ENCODE measurements at regions not wholly inside any gene's neighbourhood (a gene's known extent, or its start where the extent isn't known, plus 50 kb on each side); places are given as distances from the start of the nearest gene placed in this dataset.
"Not testable (repeated sequence)": the region's sequence is repeated elsewhere in the genome, so short reads cannot be mapped to it uniquely, and the experiment has no call there.

DNA sequence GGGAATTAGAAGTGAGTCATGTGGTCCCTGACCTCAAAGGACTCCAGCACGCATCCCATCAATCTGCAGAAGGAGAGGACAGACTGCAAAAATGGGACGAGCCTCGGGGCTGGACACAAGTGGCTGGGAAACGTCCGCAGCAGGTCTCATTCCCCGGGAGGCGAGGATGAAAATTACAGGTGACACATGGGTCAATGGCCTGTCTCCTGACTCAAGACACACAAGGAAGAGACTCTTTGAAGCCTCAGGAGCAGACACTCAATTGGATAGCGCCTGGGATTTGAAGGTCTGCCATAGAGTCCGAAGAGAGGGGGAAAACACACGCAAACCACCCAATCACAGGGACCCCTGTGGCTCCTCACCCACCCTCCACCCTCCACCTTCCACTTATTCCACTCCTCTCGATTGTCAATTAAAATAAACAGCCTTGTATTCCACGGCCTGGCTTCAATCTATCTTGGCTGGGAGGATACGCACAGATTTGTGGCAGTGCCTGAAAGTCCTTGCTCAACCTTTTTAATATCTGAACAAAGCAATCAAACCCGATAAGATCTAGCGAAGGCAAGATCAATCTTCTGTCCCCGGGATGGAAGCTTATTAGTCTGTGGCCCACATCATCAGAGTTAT, 101.8 kb upstream of the CADM1 start:
- DNase-seq, result no peak

DNA sequence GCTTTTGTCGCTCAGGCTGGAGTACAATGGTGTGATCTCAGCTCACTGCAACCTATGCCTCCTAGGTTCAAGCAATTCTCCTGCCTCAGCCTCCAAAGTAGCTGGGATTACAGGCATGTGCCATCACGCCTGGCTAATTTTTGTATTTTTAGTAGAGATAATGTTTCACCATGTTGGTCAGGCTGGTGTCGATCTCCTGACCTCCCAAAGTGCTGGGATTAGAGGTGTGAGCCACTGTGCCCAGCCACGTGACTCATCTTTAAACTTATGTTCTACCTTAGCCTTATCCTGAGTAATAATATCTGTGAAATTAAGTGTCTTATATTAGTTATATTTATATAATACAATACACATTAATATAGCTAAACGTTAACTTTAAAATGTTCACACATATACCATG, 101.2 kb upstream of the CADM1 start:
- not testable (repeated sequence) for DNase-seq

DNA sequence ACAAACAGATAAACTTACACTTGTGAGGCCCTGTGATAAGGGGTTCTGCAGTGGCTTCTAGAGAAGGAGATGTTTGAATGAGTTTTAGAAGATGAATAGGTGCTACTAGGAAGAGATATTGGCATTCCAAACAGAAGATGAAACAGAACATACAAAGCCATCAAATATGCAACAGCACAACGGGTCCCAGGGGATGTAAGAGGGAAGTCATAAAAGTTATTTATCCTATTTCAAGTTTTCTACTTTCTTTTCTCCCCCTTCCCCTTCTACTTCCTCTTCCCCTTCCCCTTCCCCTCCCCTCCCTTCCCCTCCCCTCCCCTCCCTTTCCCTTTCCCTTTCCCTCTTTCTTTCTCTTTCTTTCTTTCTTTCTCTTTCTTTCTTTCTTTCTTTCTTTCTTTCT, 94.9 kb upstream of the CADM1 start:
- DNase-seq, result no peak

DNA sequence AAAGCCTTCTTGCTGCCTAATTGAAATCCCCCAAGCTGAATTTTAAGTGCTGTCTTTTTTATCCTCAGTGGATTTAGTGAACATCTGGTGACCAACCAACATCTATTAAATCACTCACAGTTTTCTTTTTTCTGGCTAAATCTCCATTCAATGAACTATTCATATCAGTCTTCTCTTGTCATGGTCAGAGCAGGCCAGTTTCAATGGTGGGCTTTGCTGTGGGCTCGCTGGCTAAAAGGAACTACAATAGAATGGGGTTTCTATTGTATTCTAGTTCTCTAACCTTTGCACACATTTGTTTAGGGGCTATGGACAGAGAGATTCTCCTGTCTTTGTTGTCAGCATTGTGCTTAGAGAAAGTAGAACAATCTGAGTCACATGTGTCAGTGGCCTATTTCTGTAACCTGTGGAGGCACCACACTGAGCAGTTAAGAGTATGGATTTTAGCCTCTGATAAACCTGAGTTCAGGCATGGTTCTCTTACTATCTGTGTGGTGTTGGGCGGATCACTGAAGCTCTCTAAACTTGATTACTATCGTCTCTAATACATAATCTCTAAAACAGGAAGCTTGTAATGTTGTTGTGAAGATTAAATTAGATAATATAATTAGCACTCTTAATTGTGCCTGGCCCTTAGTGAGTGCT, 94.2 kb upstream of the CADM1 start:
- no peak for DNase-seq

DNA sequence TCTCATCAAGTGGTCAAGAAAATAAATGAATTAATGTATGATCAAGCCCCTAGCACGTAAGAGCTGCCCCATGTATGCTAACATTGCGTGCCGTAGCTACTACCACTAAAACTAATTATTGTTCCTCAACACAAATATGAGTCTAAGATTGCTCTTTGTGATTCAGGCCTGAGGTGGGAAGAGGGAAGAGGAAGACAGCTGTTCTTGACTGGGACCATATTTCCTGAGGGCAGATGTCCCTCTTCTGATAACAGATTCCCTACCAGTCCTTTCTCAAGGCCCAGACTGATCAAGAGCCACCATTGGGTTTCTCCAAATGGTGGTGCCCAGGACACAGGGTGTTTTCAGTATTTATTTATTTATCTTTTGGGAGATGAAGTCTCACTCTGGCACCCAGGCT, 87.2 kb upstream of the CADM1 start:
- no peak for DNase-seq

DNA sequence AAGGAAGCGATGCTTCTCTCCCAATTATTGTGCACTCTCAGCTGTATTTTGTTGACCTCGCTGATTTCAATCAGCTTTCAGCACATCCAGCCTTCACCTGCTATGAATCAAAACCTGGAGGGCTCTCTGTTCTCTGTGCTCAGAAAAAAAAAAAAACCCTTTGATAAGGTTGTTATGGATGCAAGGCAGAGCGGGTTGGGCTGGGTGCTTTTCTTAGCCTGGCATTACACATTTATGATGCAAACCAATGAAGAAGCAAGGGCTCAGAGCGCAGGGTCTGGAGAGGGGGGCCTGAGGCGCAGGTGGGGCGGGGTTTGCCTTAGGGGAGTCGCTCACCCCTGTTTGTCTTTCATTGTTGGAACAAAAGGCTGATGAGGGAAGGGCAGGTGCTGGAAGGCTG, 86.0 kb upstream of the CADM1 start:
- DNase-seq, result no peak

DNA sequence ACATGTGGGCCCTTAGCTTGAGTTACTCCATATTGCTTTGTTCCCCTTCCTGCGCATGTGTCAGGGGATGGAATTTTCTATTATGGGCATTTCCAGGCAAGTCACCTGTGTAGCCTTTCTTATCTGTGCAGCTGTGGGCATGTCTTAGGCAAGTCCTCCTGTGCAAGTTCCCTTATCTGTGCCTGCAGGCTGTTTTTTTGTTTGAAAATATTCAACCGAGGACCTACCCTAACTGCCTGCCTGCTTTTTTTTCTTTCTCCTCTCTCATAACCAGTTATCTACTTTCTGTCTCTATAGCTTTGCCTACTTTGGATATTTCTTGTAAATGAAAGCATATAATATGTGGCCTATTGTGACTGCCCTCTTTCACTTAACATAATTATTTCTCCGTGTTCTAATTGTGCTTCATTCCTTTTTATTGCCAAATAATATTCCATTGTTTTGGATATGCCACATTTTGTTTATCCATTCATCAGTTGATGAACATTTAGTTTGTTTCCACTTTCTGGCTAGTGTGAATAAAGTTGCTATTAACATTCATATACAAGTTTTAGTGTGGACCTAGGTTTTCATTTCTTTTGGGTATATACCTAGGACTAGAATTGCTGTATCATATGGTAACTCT, 83.6 kb upstream of the CADM1 start:
- no peak for DNase-seq

DNA sequence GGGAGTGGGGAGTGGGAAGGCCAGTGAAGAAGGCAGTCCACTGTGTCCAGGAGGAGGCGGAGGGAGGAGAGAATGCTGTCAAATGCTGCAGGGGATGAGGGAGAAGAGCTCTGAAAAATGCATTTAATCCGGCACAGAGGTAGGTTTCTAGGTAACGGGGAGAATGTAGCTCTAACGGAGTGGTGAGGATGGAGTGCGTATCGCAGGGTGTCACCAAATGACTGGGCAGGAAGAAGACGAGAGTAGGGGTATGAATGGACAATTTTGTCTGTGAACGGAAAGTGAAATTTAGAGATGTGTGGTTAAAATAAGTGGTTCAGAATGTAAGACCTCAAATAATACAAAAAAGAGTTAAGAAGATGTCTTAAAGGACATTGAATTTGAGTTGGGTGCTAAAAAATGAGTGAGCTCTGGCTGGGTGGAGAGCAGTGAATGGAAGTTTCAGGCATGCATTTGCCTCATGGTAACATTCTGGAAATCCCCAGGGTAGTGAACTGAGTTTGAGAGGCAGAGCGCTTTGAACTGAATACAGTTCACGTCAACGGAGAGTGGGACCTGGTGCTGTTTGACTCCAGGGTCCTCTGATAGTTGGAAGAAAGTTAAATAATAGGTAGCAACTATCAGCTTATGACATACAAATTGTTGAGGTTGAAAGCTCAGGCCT, 81.3 kb upstream of the CADM1 start:
- DNase-seq, result no peak

DNA sequence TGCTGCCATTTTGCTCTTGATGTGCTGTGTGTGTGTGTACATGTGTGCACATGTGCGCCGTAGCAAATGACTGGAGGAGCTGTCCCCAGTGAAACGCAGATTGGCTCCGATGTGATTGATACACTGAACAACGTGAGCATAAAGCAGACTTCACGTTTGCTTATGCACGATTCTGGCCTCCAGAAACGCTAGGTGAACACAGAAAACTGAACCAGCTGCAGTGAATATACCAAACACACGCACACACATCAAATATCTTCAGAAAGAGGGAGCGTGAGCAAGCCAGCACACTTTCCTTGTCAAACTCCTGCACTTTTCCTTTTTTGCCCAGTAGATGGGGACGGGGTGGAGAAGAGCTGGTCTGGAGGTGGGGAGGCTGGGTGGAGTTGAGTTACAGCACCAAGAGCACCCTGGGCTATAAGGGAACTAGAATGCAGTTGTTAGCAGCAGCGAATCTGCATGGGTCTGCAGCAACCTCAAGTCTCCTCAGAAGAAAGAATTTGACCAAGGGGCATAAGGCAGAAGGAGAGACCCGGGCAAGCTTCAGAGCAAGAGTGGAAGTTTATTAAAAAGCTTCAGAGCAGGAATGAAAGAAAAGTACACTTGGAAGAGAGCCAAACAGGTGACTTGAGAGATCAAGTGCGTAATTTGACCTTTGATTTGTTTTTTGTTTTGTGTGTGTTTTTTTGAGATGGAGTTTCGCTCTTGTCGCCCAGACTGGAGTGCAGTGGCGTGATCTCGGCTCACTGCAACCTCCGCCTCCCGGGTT, 77.8 kb upstream of the CADM1 start:
- no peak for DNase-seq

DNA sequence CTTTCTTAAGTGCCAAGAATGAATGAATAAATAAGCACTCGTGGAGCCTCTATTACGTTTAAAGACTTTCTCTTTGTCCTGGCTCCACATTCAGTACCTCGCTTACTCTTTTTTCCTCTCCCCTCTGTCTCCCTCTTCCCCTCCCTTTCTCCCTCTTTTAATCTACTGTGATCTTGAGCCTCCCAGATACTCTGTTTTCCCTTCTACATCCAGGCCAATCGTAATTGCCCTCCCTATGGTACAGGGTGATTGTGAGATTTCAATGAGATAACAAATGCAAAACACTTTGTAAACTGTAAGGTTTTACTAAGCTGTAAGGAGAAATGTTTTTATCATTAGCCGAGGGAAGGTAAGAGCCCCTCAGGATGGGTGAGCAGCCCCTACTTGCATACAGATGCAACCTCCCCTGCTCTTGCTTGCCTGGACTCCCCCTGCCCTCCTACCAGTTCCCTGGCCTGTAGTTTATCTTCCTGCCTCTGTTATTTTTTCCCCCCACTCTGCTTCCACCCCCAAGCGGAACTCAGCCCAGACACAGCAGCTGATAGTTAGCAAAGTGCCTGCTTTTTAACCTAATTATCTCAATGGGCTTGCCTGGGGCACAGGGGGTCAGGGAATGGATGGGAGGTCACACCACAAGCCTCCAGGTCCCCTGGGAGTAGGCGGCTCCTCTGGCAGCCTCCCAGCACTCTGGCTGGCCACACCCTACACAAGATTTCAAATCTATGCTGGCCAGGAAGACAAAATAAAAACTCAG, 76.9 kb upstream of the CADM1 start:
- DNase-seq, result no peak

DNA sequence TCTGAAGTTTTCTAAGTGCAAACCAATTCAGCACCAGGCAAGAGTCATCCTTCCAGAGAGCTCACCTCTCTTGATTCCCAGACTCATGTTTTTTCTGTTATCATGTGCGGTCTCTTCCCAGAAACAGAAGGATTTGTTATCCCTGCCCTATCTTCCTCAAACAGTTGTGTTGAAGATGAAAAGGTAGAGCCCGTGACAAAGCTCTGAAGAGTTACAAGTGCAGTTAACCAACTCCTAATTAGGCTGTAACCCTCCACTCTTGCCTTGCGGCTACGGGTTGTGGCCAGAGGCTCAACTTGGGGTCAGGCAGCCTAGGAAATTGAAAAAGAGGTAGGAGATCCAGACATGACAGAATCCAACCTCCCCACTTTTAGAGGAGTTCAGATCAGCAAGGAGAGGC, 76.2 kb upstream of the CADM1 start:
- no peak for DNase-seq

DNA sequence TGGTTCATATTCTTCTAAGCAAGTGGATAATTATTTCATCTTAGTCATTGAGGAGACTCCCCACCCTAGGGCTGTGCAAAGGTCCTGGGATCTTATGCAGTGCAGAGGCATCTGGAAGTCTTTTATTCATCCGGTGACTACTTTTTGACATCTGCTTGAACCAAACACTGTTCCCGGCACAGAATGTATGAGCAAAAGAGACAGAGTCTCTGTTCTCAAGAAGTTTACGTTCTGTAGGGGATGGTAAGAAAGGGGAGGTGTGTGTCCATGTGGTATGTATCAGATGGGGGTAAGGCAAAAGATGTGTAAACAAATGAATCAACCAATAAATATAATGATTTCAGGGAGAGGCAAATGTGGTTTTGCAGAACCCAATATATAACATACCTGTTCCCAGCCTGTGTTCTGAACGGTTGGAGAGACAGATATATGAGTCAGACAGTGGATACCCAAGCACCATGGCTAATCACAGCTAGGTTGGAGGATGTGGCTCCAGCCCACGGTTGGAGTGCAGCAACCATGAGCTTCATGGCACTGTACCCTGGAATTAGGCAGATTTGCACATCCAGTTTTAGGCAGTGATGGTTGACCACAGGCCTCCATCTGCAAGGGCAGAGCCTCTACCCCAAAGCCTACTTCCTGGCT, 75.1 kb upstream of the CADM1 start:
- no peak for DNase-seq

DNA sequence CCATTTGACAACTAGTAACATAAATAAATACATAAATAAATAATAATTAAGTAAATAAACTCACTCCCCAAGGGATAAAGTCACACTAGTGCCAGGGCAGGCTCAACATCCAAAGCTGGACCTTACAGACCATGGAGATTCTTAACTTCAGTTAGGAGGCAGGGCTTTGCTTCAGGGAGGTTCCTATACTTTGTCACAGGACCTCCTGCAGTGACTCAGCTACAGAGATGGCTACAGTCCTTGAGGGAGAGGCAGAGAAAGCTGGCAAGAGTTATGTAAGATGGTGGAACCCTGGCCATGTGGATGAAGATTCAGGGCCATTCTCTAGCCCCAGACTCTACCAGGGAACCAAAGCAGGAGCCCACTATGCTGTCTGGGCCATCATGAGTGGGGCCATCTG, 74.1 kb upstream of the CADM1 start:
- no peak for DNase-seq

DNA sequence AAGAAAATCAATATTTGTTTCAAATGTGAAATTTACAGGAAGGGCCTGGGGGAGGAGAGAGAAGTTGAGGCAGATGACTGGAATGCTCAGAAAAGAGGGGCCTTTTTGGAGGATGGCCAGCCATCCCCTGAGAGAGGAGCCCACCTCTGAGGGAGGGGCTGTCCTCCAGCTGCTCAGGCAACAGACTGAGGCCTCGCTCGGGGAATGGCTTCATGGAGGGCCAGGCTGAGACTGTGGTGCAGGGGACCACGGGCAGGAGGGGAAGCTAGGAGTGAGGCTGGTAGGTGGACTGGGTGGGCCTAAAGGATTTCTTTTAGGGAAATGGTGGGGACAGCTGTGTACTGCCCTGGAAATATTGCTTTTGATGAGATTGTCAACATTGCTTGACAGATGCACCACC, 73.5 kb upstream of the CADM1 start:
- no peak for DNase-seq

DNA sequence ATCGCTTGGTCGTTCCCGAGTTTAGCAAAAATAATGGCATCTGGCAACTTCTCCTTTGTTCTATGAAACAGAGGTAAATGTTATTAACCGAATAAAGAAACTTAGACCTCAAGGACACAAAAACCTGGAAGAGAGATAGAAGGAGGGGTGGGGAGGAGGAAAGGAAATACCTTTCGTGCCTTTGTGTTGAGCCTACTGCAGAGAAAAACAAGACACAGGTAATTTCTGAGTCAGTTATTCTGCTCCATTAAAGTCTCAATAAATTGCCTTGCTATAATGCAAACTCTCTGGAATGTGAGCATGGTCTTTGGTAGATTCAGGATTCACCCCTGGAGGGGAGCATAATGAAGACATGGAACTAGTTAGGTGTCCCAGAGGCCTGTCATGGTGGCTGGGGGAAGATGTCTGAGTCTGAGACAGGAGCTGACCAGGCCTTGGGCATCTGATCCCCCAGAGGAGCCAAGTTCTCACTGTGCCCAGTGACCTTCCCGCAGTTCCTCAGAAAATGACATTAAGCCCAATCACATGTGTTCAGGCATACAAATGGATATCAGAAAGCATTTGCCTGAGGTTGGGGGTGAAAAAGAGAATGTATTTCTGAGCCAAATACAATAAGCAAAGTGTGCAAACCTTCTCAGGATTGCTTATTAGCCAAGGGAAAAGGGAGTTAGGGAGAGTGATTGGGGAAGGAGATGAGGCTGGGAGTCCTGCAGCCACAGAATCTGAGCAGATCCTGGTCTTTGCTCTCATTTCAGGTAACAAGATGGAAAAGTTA, 72.6 kb upstream of the CADM1 start:
- no peak for DNase-seq

DNA sequence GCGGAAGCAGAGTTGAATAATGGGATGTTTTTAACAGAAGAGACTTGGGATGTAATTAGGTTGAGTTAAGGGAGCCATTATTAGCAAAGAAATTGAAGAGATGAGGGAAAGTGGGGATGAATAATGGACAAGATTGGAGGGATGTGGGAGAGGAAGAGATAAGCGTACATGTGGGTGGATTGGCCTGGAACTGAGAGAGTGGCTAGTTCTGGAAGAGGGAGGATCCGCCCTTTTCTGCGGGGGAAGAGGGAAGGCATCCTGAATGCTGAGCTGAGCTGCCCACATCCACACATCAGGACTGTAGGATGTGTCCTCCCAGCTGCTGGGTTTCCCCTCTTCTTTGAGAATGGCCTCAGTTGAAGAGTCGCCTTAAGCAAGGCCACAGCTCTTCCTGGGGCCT, 68.3 kb upstream of the CADM1 start:
- no peak for DNase-seq

DNA sequence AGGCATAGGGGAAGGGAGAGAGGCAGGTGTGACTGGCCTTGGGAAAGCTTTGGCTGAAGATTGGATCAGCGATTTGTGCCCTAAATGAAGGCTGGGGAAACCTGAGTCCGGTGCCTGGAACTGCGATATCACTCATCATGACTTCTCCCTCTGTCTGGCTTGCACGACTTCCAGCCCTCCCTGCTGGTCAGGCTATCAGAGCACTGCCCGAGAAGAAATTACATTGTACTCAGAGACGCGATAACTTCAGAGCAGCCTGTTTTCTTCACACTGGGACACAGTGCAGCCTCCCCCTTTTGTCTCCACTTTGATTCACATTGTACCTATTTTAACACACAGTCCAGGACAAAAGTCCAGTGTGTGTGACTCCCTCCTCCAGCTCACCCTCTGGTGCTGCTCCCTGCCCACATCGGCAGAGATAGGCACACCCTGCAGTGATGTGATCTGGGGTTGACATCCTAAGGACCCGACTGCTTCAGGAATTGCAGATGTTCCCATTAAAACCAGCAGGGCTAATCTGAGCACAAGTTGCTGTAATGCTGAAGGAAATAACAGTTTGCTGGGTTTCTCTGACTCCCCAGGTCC, 62.1 kb upstream of the CADM1 start:
- no peak for DNase-seq

DNA sequence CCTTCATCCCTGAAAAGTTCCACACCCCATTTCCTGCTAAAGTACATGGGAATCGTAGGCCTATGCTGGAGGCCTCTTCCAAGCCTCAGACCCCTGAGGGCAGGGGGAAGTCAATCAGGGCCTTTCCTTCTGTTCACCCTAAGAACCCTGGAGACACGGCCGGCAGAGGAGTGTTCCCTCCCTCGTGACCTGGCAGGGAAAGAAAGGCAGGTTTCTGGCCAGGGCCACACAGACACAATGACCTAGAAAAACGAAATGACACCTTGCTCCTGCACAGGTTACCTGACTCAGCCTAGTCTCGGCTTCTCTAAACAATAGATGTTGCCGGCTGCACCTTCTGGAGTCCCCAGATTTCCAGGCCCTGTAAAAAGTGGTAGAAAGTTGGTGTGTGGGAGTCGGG, 60.6 kb upstream of the CADM1 start:
- DNase-seq, result no peak

DNA sequence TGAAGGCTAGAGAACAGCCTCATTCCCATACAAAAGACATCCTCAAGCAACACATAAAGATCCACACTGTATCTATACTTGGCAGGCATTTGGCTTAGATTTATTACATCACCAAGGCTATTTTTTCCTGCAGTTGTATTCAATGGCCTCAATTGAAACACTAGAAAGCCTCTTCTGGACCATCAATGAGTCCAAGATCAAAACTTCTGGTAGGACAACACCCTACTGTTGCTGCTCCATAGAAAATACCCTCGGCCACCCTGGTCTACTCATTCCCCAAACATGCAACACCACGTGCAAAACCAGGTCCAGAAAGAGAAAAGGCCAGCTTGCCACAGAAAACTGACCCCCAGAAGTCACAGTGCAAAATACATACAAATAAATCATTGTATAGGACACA, 56.9 kb upstream of the CADM1 start:
- no peak for DNase-seq

DNA sequence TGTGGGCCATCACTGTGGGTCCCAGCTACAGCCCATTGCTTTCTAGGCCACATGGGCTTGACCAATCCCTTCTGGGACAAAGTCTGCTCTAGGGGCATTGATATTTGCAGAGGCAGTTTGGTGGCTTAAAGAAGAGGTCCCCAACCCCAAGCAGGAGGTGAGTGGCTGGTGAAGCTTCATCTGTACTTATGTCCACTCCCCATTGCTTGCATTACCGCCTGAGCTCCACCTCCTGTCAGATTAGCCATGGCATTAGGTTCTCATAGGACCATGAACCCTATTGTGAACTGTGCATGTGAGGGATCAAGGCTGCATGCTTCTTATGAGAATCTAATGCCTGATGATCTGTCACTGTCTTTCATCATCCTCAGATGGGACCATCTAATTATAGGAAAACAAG, 54.4 kb upstream of the CADM1 start:
- no peak for DNase-seq

DNA sequence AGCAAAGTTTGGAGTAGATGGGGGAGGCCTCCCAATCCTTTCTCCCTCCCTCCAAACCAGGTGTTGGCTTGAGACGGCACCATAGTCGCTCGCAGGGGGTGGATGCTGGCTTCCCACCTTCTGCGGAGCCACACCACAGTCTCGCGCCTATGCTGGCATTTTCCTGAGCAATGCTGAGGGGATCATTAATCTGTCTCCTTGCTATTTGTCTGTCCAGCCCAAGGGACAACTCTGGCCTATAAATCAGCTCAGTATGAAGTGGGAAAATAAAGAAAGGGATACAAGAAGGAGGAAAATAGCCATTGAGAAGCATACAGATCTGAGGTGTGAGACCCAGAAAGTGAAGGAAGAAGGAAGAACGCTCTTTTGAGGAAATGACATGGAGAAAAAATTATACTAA, 53.5 kb upstream of the CADM1 start:
- DNase-seq, result no peak
